Neural cell (in vitro differentiated cells): ENCODE measurements at regions not wholly inside any gene's neighbourhood (a gene's known extent, or its start where the extent isn't known, plus 50 kb on each side); places are given as distances from the start of the nearest gene placed in this dataset.

Experiments
- CTCF ChIP-seq: fragments of 450-650 bp; IDR thresholded peaks from 2 replicates; pipeline ENCODE4 v1.5.1; 2014; ENCODE audit warnings: antibody characterized with exemption, mild to moderate bottlenecking, moderate library complexity; ENCODE audit not compliant: poor library complexity, severe bottlenecking
- EP300 ChIP-seq: fragments of 450-650 bp; conservative IDR thresholded peaks from 2 replicates; pipeline ENCODE4 v1.6.1; 2014; ENCODE audit warnings: antibody characterized with exemption, mild to moderate bottlenecking, moderate library complexity; ENCODE audit not compliant: poor library complexity, severe bottlenecking
- EZH2 ChIP-seq: fragments of 200-600, 300-800 bp; shearing (Covaris generic), sonication (generic); IDR thresholded peaks from 2 replicates; pipeline ENCODE4 v1.6.1; 2014; ENCODE audit warnings: antibody characterized with exemption, low read length, borderline replicate concordance, mild to moderate bottlenecking; ENCODE audit not compliant: insufficient read depth, poor library complexity, severe bottlenecking
- POLR2AphosphoS5 ChIP-seq: IDR thresholded peaks from 2 replicates; pipeline ENCODE4 v1.6.1; 2012
- RAD21 ChIP-seq: fragments of 450-650 bp; conservative IDR thresholded peaks from 2 replicates; pipeline ENCODE4 v1.6.1; 2014; ENCODE audit warnings: antibody characterized with exemption, mild to moderate bottlenecking, moderate library complexity
- REST ChIP-seq: IDR thresholded peaks from 2 replicates; pipeline ENCODE4 v1.6.1; 2012; ENCODE audit warnings: borderline replicate concordance
- SMC3 ChIP-seq: fragments of 450-650 bp; conservative IDR thresholded peaks from 2 replicates; pipeline ENCODE4 v1.6.1; 2014; ENCODE audit warnings: antibody characterized with exemption, mild to moderate bottlenecking, moderate library complexity; ENCODE audit not compliant: poor library complexity
- TAF1 ChIP-seq: IDR thresholded peaks from 2 replicates; pipeline ENCODE4 v1.6.1; 2012; ENCODE audit warnings: low read depth

- TF ChIP-seq CTCF = no peak
- TF ChIP-seq POLR2AphosphoS5 = no peak
- TF ChIP-seq RAD21 = no peak
- no peak for TF ChIP-seq SMC3
- no peak for TF ChIP-seq EZH2
- no peak for TF ChIP-seq REST
- TF ChIP-seq EP300 = no peak
- no peak for TF ChIP-seq TAF1
These were observed 440.0 kb downstream of the KCTD12 start for GRCh38 chr13:76446191-76446590.
